ENCODE measurements at regions not wholly inside any gene's neighbourhood (a gene's known extent, or its start where the extent isn't known, plus 50 kb on each side); places are given as distances from the start of the nearest gene placed in this dataset.

- FAIRE-seq (no peak), DNase-seq (ENCODE audit: insufficient read length, low spot score) (no peak)
- no peak for TF ChIP-seq POLR2A (IDR thresholded peaks at IDR 0.05; ENCODE audit: low read depth, low read length)
These were observed 246.5 kb downstream of the HAO1 start for GRCh38 chr20:7693761-7694160.

GRCh38 chr20:7695051-7695495, 245.2 kb downstream of the HAO1 start:
- no peak for FAIRE-seq
- no peak for DNase-seq (ENCODE audit: insufficient read length, low spot score)
- TF ChIP-seq POLR2A (IDR thresholded peaks at IDR 0.05; ENCODE audit: low read depth, low read length): no peak

- FAIRE-seq (no peak), DNase-seq (ENCODE audit: insufficient read length, low spot score) (no peak)
- TF ChIP-seq POLR2A (IDR thresholded peaks at IDR 0.05; ENCODE audit: low read depth, low read length): no peak
These were observed 244.6 kb downstream of the HAO1 start for GRCh38 chr20:7695635-7696034.

- FAIRE-seq (no peak), DNase-seq (ENCODE audit: insufficient read length, low spot score) (no peak)
These were observed 243.9 kb downstream of the HAO1 start for GRCh38 chr20:7696311-7696710.

GRCh38 chr20:7702141-7702540, 238.1 kb downstream of the HAO1 start:
- DNase-seq (ENCODE audit: insufficient read length, low spot score) (no peak), FAIRE-seq (no peak)
- no peak for TF ChIP-seq POLR2A (IDR thresholded peaks at IDR 0.05; ENCODE audit: low read depth, low read length)

More at GRCh38 chr20:7696311-7696710, 243.9 kb downstream of the HAO1 start:
- no peak for TF ChIP-seq POLR2A (IDR thresholded peaks at IDR 0.05; ENCODE audit: low read depth, low read length)

GRCh38 chr20:7703551-7703961, 236.7 kb downstream of the HAO1 start:
- FAIRE-seq (no peak), DNase-seq (ENCODE audit: insufficient read length, low spot score) (no peak)
- no peak for TF ChIP-seq POLR2A (IDR thresholded peaks at IDR 0.05; ENCODE audit: low read depth, low read length)

- TF ChIP-seq POLR2A (IDR thresholded peaks at IDR 0.05; ENCODE audit: low read depth, low read length): no peak
- FAIRE-seq (no peak), DNase-seq (ENCODE audit: insufficient read length, low spot score) (no peak)
These were observed 236.3 kb downstream of the HAO1 start for GRCh38 chr20:7703996-7704395.

GRCh38 chr20:7708112-7708511, 232.1 kb downstream of the HAO1 start:
- FAIRE-seq: no peak
- TF ChIP-seq POLR2A (IDR thresholded peaks at IDR 0.05; ENCODE audit: low read depth, low read length): no peak
- no peak for DNase-seq (ENCODE audit: insufficient read length, low spot score)

- no peak for FAIRE-seq
- DNase-seq (ENCODE audit: insufficient read length, low spot score): no peak
- TF ChIP-seq POLR2A (IDR thresholded peaks at IDR 0.05; ENCODE audit: low read depth, low read length): no peak
These were observed 231.5 kb downstream of the HAO1 start for GRCh38 chr20:7708782-7709181.

GRCh38 chr20:7710440-7710839, 229.8 kb downstream of the HAO1 start:
- TF ChIP-seq POLR2A (IDR thresholded peaks at IDR 0.05; ENCODE audit: low read depth, low read length): no peak
- DNase-seq (ENCODE audit: insufficient read length, low spot score) (no peak), FAIRE-seq (no peak)

GRCh38 chr20:7712661-7713060, 227.6 kb downstream of the HAO1 start:
- FAIRE-seq: no peak
- TF ChIP-seq POLR2A (IDR thresholded peaks at IDR 0.05; ENCODE audit: low read depth, low read length): no peak
- no peak for DNase-seq (ENCODE audit: insufficient read length, low spot score)

GRCh38 chr20:7714549-7714948, 225.7 kb downstream of the HAO1 start:
- DNase-seq (ENCODE audit: insufficient read length, low spot score) (no peak), FAIRE-seq (no peak)
- TF ChIP-seq POLR2A (IDR thresholded peaks at IDR 0.05; ENCODE audit: low read depth, low read length): no peak

GRCh38 chr20:7716286-7716972, 223.8 kb downstream of the HAO1 start:
- DNase-seq (ENCODE audit: insufficient read length, low spot score) (no peak), FAIRE-seq (no peak)
- no peak for TF ChIP-seq POLR2A (IDR thresholded peaks at IDR 0.05; ENCODE audit: low read depth, low read length)

- FAIRE-seq (no peak), DNase-seq (ENCODE audit: insufficient read length, low spot score) (no peak)
- TF ChIP-seq POLR2A (IDR thresholded peaks at IDR 0.05; ENCODE audit: low read depth, low read length): no peak
These were observed 217.7 kb downstream of the HAO1 start for GRCh38 chr20:7722564-7722963.

GRCh38 chr20:7723284-7723683, 217.0 kb downstream of the HAO1 start:
- FAIRE-seq (no peak), DNase-seq (ENCODE audit: insufficient read length, low spot score) (no peak)
- TF ChIP-seq POLR2A (IDR thresholded peaks at IDR 0.05; ENCODE audit: low read depth, low read length): no peak
